GM18498 (cell line): ENCODE measurements at regions not wholly inside any gene's neighbourhood (a gene's known extent, or its start where the extent isn't known, plus 50 kb on each side); places are given as distances from the start of the nearest gene placed in this dataset.
"Not testable (repeated sequence)": the region's sequence is repeated elsewhere in the genome, so short reads cannot be mapped to it uniquely, and the experiment has no call there.

ENCODE experiments used
- ATAC-seq: cut with Tn5 transposase; IDR thresholded peaks from one replicate; pipeline ENCODE4 v1.9.1; 2021; ENCODE audit warnings: mild to moderate bottlenecking, moderate library complexity; ENCODE audit not compliant: unreplicated experiment

- ATAC-seq: no peak
These were observed 203.1 kb downstream of the ARHGEF9 start for GRCh38 chrX:63581906-63582305.

GRCh38 chrX:63581398-63581797 is 203.6 kb downstream of the ARHGEF9 start:
- no peak for ATAC-seq

DNA sequence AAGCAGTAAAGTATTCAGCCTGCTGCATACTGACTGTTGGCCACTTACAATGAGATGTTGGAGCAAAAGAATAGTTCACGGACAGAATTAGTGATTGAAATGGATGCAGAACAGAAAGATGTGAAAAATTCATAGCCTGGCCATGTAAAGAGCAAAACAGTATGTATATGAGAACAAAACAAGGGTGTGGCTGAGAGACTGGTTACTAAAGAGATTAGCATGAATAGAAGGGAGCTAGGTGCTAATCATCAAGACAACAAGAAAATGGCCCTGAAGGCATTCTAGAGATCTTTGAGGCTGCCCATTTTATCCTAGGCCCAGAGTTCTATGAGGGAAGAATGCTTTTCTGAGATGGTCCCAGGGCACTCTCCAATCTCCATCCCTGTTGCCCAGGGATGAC is 208.5 kb downstream of the ARHGEF9 start:
- ATAC-seq: no peak

GRCh38 chrX:63575700-63576099 is 209.3 kb downstream of the ARHGEF9 start:
- ATAC-seq: not testable (repeated sequence)

GRCh38 chrX:63566856-63567255 is 215.7 kb upstream of the SPIN4 start:
- ATAC-seq: no peak

- ATAC-seq: no peak
These were observed 210.3 kb upstream of the SPIN4 start for GRCh38 chrX:63561425-63561824.

- ATAC-seq: peak; percentile 99
These were observed 209.6 kb upstream of the SPIN4 start for GRCh38 chrX:63560601-63561218.

- ATAC-seq: no peak
These were observed 200.7 kb upstream of the SPIN4 start for GRCh38 chrX:63551856-63552255.

GRCh38 chrX:63530654-63531053 is 179.5 kb upstream of the SPIN4 start:
- ATAC-seq: no peak

DNA sequence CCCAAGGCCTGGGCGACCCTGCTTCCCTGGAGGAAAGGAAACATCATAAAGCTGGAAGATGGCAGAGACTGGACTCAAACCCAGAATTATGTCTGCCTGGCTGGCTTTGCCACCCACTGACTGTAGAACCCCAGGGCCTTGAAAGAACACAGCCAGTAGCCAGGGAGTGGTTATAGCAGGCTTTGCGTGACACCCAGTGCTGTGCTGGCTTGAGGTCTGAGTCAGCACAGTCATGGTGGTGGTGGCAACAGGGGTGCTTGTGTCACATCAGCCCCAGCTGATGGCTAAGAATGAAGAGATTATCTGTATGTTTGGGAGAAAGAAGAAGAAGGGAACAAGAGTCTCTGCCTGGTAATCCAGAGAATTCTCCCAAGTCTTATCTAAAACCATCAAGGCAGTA is 178.8 kb upstream of the SPIN4 start:
- ATAC-seq: no peak

GRCh38 chrX:63526863-63527262 is 175.7 kb upstream of the SPIN4 start:
- ATAC-seq: no peak

DNA sequence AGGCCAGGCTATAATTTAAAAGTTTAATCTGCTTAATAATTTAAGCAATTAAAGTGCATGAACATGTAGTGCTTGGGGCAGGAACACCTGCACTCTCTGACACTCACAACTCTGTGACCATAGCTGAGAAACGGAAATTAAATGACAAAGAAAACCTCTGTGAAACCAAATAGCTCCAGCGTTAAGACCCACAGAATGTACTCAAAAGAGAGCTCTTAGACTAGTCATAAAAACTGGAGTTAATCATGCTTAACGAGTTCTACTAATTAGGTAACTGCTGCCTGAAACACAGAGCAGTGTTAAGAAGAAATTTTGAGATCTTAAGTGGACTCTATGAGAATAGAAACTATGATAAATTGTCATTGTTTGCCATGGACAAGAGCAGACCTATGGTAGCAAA is 174.4 kb upstream of the SPIN4 start:
- no peak for ATAC-seq

DNA sequence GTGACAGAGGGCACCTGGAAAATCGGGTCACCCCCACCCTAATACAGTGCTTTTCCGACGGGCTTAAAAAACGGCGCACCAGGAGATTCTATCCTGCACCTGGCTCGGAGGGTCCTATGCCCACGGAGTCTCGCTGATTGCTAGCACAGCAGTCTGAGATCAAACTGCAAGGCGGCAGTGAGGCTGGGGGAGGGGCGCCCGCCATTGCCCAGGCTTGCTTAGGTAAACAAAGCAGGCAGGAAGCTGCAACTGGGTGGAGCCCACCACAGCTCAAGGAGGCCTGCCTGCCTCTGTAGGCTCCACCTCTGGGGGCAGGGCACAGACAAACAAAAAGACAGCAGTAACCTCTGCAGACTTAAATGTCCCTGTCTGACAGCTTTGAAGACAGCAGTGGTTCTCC is 168.2 kb upstream of the SPIN4 start:
- ATAC-seq: not testable (repeated sequence)

- ATAC-seq: no peak
These were observed 163.5 kb upstream of the SPIN4 start for GRCh38 chrX:63514569-63515080.

DNA sequence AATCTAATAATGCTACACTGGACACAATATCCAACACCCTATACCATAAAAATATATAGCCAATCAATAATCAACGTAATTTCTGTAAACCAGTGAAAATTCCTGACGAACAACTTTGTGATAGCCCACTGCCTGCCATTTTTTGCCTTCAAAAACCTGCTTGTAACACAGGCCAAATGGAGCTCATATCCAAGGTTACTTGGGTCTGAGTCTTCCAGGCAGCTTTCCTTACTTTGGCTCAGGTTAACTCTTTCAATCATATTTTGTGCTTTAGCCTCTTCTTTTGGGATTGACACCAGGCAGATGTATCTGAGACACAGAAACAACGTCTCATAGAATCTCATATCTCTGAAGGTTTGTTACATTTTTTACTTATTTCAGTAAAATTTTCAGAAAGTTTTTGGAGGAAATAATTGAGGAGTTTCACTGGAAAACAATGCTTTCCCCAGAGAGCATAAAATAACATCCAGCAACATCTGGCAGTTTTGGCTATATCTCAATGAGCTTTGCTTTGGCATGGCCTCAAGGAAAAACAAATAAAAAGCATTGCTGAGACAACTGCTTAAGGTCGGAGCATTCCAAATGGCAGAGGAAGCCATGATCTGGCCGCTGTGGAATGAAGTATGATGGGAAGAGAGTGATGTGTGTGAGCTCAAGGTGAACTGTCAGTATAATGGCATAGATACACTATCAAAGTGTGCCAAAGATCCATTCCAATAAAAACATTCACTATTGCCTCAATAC is 162.9 kb upstream of the SPIN4 start:
- ATAC-seq: no peak

DNA sequence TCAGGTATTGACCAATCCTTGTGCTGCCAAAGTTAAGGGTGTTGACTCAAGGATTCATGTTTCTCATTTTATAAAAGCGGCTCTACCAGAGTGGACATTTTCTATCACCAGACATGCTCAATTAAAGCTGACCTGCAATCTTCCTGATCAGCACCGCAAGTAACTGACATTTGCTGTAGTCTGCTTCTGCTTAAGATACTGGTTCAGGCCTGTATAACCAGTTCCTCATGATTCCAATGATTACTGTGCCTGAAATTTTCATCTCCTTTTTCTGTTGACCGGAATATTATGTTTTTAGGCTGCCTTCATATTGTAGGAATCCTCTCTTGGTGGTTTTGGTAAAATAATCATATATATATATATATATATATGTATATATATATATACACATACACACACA is 160.2 kb upstream of the SPIN4 start:
- no peak for ATAC-seq

- no peak for ATAC-seq
These were observed 157.5 kb upstream of the SPIN4 start for GRCh38 chrX:63508668-63509067.

- ATAC-seq: no peak
These were observed 155.2 kb upstream of the SPIN4 start for GRCh38 chrX:63506320-63506719.

GRCh38 chrX:63503541-63503940 is 152.4 kb upstream of the SPIN4 start:
- no peak for ATAC-seq

- no peak for ATAC-seq
These were observed 137.6 kb upstream of the SPIN4 start for GRCh38 chrX:63488546-63489373.

DNA sequence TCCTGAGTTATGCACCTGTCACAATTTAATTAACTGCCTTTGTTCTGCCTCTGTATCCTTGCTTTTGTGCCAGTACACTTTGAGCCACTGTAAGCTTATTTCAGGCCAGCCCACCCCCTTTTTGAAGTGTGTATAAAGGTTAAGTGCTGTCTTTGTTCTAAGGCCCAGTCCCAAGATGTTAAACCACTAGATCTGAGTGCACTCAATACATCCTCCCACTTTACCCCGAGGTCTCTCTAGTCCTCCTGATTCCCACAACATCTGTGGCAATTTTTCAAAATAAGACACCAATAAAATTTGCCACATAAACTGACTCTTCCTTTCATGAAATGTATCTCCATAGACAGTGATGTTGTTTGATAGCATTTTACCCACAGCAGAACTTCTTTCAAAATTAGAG is 124.1 kb upstream of the SPIN4 start:
- ATAC-seq: no peak

GRCh38 chrX:63471004-63471403 is 119.9 kb upstream of the SPIN4 start:
- no peak for ATAC-seq
